ENCODE measurements at regions not wholly inside any gene's neighbourhood (a gene's known extent, or its start where the extent isn't known, plus 50 kb on each side); places are given as distances from the start of the nearest gene placed in this dataset.

GRCh38 chr1:221887415-221887746 is 145.5 kb upstream of the DUSP10 start (continued):
- TF ChIP-seq ZBTB20 (tag by site-specific recombination; IDR thresholded peaks at IDR 0.05) (0 out of 2 replicates have a peak, but pooled peaks have one; percentile 26), ZBTB1 (tag by site-specific recombination; IDR thresholded peaks at IDR 0.05) (no peak), ZNF514 (tag by site-specific recombination; IDR thresholded peaks at IDR 0.05) (no peak), ZNF473 (tag by site-specific recombination; IDR thresholded peaks at IDR 0.05) (no peak), ZNF704 (tag by site-specific recombination; IDR thresholded peaks at IDR 0.05) (no peak), ZNF416 (tag by site-specific recombination; IDR thresholded peaks at IDR 0.05) (no peak), ZNF747 (tag by site-specific recombination; IDR thresholded peaks at IDR 0.05) (no peak), TCF7L2 (IDR thresholded peaks at IDR 0.05; ENCODE audit: borderline replicate concordance, low read depth, low read length) (no peak), ZNF645 (tag by site-specific recombination; IDR thresholded peaks at IDR 0.05) (no peak), ZNF24 (tag by site-specific recombination; IDR thresholded peaks at IDR 0.05) (no peak), TSHZ1 (tag by site-specific recombination; IDR thresholded peaks at IDR 0.05; ENCODE audit: borderline replicate concordance) (0 out of 2 replicates have a peak, but pooled peaks have one; percentile 30), ZNF398 (tag by site-specific recombination; IDR thresholded peaks at IDR 0.05) (0 out of 2 replicates have a peak, but pooled peaks have one; percentile 31), ZXDB (tag by site-specific recombination; IDR thresholded peaks at IDR 0.05) (no peak), ZNF366 (tag by site-specific recombination; conservative IDR thresholded peaks at IDR 0.05) (peak; percentile 7; the same call in 1 of the 2 replicates), PRDM4 (tag by site-specific recombination; IDR thresholded peaks at IDR 0.05) (peak; percentile 91), ZNF449 (tag by site-specific recombination; IDR thresholded peaks at IDR 0.05) (no peak), ZEB2 (tag by site-specific recombination; IDR thresholded peaks at IDR 0.05) (no peak), REST (tag by site-specific recombination; IDR thresholded peaks at IDR 0.05) (no peak), SP2 (tag by site-specific recombination; IDR thresholded peaks at IDR 0.05) (no peak), ZNF792 (tag by site-specific recombination; IDR thresholded peaks at IDR 0.05) (no peak), ZNF184 (tag by site-specific recombination; IDR thresholded peaks at IDR 0.05) (0 out of 2 replicates have a peak, but pooled peaks have one; percentile 3), ZSCAN4 (tag by site-specific recombination; IDR thresholded peaks at IDR 0.05) (no peak), BCL11A (tag by site-specific recombination; IDR thresholded peaks at IDR 0.05; ENCODE audit: low read depth) (no peak)

Data from HEK293 (cell line).